Right atrium auricular region (tissue), 2 donors: ENCODE measurements at regions not wholly inside any gene's neighbourhood (a gene's known extent, or its start where the extent isn't known, plus 50 kb on each side); places are given as distances from the start of the nearest gene placed in this dataset.

Experiments
- DNase-seq: peaks from one replicate; pipeline ENCODE4 v3.0.0-alpha.2; 2019; ENCODE audit warnings: low spot score
- H3K27ac ChIP-seq, 2 donors: fragments of 200-600 bp; sonication (generic); 1 replicate in 1 of 2; 2 replicates in 1 of 2; pipeline ENCODE4 v1.5.1; 2016 to 2019
- H3K27me3 ChIP-seq, 2 donors: fragments of 200-600 bp; sonication (generic); one replicate each; pipeline versions ENCODE4 v1.5.1 to v1.6.0; 2017 to 2019
- H3K36me3 ChIP-seq: fragments of 200-600 bp; sonication (generic); one replicate; pipeline ENCODE4 v1.5.1; 2016
- H3K4me1 ChIP-seq, 2 donors: fragments of 200-600 bp; sonication (generic); one replicate each; pipeline versions ENCODE4 v1.5.1 to v1.6.0; 2017 to 2019
- H3K4me3 ChIP-seq, 2 donors: fragments of 200-600 bp; sonication (generic); 1 replicate in 1 of 2; 2 replicates in 1 of 2; pipeline ENCODE4 v1.5.1; 2017 to 2019; ENCODE audit warnings: mild to moderate bottlenecking in 1 of 2, moderate library complexity in 1 of 2
- H3K9me3 ChIP-seq, 2 donors: fragments of 200-600 bp; sonication (generic); one replicate each; pipeline ENCODE4 v1.5.1; 2019
- TF ChIP-seq, protein P1 (sequence below), 2 donors: fragments of 200-600 bp; sonication (generic); IDR thresholded peaks; one replicate each; pipeline ENCODE4 v1.5.1; 2019; ENCODE audit warnings: antibody characterized with exemption in 2 of 2

GRCh38 chr18:40420675-40421074, 1534.4 kb upstream of the PIK3C3 start:
- no peak for DNase-seq
- no peaks in the 10 kb centered on the region for H3K36me3 ChIP-seq
- TF ChIP-seq, protein P1, sequence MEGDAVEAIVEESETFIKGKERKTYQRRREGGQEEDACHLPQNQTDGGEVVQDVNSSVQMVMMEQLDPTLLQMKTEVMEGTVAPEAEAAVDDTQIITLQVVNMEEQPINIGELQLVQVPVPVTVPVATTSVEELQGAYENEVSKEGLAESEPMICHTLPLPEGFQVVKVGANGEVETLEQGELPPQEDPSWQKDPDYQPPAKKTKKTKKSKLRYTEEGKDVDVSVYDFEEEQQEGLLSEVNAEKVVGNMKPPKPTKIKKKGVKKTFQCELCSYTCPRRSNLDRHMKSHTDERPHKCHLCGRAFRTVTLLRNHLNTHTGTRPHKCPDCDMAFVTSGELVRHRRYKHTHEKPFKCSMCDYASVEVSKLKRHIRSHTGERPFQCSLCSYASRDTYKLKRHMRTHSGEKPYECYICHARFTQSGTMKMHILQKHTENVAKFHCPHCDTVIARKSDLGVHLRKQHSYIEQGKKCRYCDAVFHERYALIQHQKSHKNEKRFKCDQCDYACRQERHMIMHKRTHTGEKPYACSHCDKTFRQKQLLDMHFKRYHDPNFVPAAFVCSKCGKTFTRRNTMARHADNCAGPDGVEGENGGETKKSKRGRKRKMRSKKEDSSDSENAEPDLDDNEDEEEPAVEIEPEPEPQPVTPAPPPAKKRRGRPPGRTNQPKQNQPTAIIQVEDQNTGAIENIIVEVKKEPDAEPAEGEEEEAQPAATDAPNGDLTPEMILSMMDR (IDR thresholded peaks at IDR 0.05) = no peak
- no peaks in the 10 kb centered on the region for H3K4me1 ChIP-seq
- no peak overlapping the region for H3K4me3 ChIP-seq
- no peaks in the 10 kb centered on the region for H3K9me3 ChIP-seq
- no peaks in the 10 kb centered on the region for H3K27me3 ChIP-seq
- H3K27ac ChIP-seq = no peak overlapping the region

DNA sequence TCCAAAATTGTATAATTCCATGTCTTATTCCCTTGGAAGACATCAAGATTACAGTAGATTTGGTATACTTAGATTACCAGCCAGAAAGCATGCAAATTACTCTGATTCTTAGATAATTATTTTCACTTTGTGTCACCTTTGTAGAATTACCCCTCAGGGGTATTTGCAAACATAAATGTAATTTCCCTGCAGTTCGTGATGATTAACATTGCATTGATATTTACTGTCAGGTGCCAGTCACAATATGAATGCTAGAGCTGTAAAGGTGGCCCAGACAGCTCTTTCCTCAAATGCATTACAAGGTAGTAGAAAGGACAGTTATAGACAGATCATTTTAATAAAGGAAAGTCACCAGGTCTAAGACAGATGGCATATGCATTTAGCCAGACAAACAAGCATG, 1537.5 kb upstream of the PIK3C3 start:
- Histone ChIP-seq H3K36me3 (no peaks in the 10 kb centered on the region), H3K27me3 (no peaks in the 10 kb centered on the region), H3K27ac (no peak overlapping the region), H3K9me3 (no peaks in the 10 kb centered on the region), H3K4me3 (no peak overlapping the region), H3K4me1 (no peaks in the 10 kb centered on the region)
- no peak for DNase-seq
- TF ChIP-seq, protein P1 (IDR thresholded peaks at IDR 0.05) = no peak

- TF ChIP-seq, protein P1 (IDR thresholded peaks at IDR 0.05) = no peak
- DNase-seq = no peak
- Histone ChIP-seq H3K27ac (no peak overlapping the region), H3K4me1 (no peaks in the 10 kb centered on the region), H3K27me3 (no peaks in the 10 kb centered on the region), H3K4me3 (no peak overlapping the region), H3K36me3 (no peaks in the 10 kb centered on the region), H3K9me3 (no peaks in the 10 kb centered on the region)
These were observed 1539.2 kb upstream of the PIK3C3 start for GRCh38 chr18:40415821-40416220.

GRCh38 chr18:40415176-40415791, 1539.8 kb upstream of the PIK3C3 start:
- no peak overlapping the region for H3K4me3 ChIP-seq
- H3K4me1 ChIP-seq = no peaks in the 10 kb centered on the region
- TF ChIP-seq, protein P1 (IDR thresholded peaks at IDR 0.05) = no peak
- H3K27ac ChIP-seq = no peak overlapping the region
- H3K9me3 ChIP-seq = no peaks in the 10 kb centered on the region
- no peak for DNase-seq
- no peaks in the 10 kb centered on the region for H3K36me3 ChIP-seq
- H3K27me3 ChIP-seq = no peaks in the 10 kb centered on the region

DNA sequence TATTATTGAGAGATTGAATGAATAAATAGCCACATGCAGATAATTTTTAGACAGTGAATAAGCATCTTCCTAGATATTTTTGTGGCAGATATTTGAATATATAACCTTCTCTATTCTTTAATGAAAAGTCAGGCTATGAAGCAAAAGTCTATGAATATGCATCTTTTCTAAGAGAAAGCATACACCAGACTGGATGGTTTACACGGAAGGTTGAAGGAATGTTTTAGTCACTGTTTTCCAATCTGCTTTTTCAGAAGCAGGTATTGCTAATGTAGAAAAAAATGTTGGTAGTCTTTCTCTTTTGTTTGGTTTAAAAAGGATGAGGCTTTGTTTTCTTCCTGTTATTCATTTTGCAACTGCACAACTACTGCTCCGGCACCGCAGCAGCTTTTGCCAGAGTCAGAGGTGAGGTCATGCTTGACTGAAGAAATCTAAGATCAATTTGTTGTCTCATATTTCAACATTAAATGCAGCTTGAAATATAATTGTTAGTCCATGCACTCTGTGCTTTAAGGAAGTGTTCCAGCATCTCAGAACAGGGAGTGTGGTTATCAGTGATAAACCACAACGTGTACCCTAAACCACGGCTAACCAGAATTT, 1540.8 kb upstream of the PIK3C3 start:
- no peak for DNase-seq
- Histone ChIP-seq H3K4me3 (no peak overlapping the region), H3K9me3 (no peaks in the 10 kb centered on the region), H3K27me3 (no peaks in the 10 kb centered on the region), H3K27ac (no peak overlapping the region), H3K4me1 (no peaks in the 10 kb centered on the region), H3K36me3 (no peaks in the 10 kb centered on the region)
- TF ChIP-seq, protein P1 (IDR thresholded peaks at IDR 0.05) = no peak

GRCh38 chr18:40413160-40413559, 1541.9 kb upstream of the PIK3C3 start:
- H3K36me3 ChIP-seq = no peaks in the 10 kb centered on the region
- H3K4me3 ChIP-seq = no peak overlapping the region
- H3K27me3 ChIP-seq = no peaks in the 10 kb centered on the region
- H3K9me3 ChIP-seq = no peaks in the 10 kb centered on the region
- no peak overlapping the region for H3K27ac ChIP-seq
- DNase-seq = no peak
- TF ChIP-seq, protein P1 (IDR thresholded peaks at IDR 0.05) = no peak
- no peaks in the 10 kb centered on the region for H3K4me1 ChIP-seq
